ENCODE measurements at regions not wholly inside any gene's neighbourhood (a gene's known extent, or its start where the extent isn't known, plus 50 kb on each side); places are given as distances from the start of the nearest gene placed in this dataset.
"Not testable (repeated sequence)": the region's sequence is repeated elsewhere in the genome, so short reads cannot be mapped to it uniquely, and the experiment has no call there.

DNA sequence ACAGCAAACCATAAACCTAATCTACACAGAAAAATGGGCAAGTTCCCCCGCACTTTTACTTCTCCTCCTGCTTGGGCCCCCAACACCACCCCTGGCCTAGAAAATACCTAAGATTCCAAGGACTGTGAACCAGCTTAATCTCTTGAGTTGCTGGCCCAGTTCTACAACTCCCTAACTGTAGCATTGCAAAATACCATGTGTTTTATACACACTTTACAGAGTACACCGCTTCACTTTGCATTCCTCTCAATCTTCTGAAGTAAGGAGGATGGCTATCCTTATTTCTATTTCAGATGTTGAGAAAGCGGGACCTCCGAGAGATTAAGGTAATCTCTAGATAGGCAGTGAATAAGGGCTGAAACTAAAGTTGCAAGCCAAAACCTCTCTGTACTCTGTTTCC is 408.3 kb upstream of the NR5A2 start:
- no peak for TF ChIP-seq CTCF (IDR thresholded peaks at IDR 0.05; ENCODE audit: extremely low read depth, insufficient read depth, missing control alignments)
- no peak for DNase-seq (ENCODE audit: low spot score)
- in situ Hi-C loops (cut with MboI; ENCODE audit: low pct_unique_long_range_greater_than_20kb, low sequenced_read_pairs, unreplicated experiment) = no loop called here

DNA sequence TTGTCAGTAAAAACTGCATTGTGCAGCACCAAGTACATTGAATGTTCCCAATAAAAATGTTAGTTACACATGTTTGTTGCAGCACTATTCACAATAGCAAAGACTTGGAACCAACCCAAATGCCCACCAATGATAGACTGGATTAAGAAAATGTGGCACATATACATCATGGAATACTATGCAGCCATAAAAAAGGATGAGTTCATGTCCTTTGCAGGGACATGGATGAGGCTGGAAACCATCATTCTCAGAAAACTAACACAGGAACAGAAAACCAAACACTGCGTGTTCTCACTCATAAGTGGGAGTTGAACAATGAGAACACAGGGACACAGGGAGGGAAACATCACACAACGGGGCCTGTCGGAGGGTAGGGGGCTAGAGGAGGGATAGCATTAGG is 401.3 kb upstream of the NR5A2 start:
- in situ Hi-C loops (cut with MboI; ENCODE audit: low pct_unique_long_range_greater_than_20kb, low sequenced_read_pairs, unreplicated experiment); DNase-seq (ENCODE audit: low spot score): not testable (repeated sequence)

DNA sequence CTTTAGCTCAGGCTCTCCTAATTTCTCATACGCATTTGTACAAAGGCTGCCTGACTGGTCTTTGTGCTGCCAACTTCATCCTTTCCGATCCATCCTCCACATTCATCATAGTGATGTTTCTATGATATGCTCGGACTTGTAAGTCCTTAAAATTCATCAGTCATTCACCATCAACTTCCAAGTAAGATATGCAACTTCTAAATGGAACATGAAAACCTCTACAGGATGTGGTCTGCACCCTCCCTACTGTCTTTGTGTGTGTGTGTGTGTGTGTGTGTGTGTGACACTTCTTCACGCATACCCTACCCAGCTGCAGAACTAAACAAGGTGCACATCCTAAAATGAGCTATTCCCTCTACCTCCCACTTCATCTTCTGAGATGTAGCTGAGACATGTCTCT is 397.9 kb upstream of the NR5A2 start:
- in situ Hi-C loops (cut with MboI; ENCODE audit: low pct_unique_long_range_greater_than_20kb, low sequenced_read_pairs, unreplicated experiment) = no loop called here
- DNase-seq (ENCODE audit: low spot score) = no peak
- TF ChIP-seq CTCF (IDR thresholded peaks at IDR 0.05; ENCODE audit: extremely low read depth, insufficient read depth, missing control alignments) = no peak

DNA sequence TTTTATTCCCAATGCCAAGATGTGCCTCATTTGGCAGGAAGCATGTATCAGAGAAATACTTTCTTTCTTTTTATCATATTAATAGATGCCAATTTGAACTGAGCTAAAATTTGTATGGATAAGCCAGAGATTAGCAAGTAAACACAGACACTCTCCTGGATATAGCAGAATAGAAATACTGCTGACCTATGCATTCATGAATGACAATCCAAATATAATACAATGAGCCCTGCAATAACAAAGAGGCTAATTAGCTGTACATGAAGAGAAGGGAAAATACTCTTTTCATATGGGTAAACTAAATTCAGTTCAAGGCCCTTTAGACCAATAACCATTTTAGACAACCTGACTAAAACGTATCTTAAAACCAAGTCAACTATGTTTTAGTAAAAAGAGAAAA is 388.1 kb upstream of the NR5A2 start:
- in situ Hi-C loops (cut with MboI; ENCODE audit: low pct_unique_long_range_greater_than_20kb, low sequenced_read_pairs, unreplicated experiment) = no loop called here
- no peak for DNase-seq (ENCODE audit: low spot score)
- TF ChIP-seq CTCF (IDR thresholded peaks at IDR 0.05; ENCODE audit: extremely low read depth, insufficient read depth, missing control alignments) = no peak

DNA sequence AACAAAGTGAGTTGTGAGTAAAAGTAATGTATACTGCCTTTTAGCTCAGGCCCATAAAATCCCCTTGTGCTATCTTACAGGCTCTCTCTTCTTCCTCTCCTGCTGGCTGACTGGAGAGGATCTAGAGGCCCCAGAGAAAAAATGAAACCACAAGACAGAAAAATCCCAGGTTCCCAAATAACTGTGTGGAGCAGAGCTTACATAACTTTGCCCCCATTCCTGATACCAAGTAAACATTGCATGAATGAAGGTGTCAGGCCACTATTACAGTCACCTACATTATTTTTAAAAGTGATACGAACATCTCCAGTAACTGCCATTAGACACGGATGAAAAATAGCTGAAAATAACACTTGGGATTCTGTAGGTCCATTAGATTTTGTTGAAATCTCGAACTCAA is 386.0 kb upstream of the NR5A2 start:
- in situ Hi-C loops (cut with MboI; ENCODE audit: low pct_unique_long_range_greater_than_20kb, low sequenced_read_pairs, unreplicated experiment) = no loop called here
- DNase-seq (ENCODE audit: low spot score) = no peak
- no peak for TF ChIP-seq CTCF (IDR thresholded peaks at IDR 0.05; ENCODE audit: extremely low read depth, insufficient read depth, missing control alignments)

GRCh38 chr1:199644912-199645311 is 382.6 kb upstream of the NR5A2 start:
- in situ Hi-C loops (cut with MboI; ENCODE audit: low pct_unique_long_range_greater_than_20kb, low sequenced_read_pairs, unreplicated experiment) = no loop called here
- TF ChIP-seq CTCF (IDR thresholded peaks at IDR 0.05; ENCODE audit: extremely low read depth, insufficient read depth, missing control alignments) = no peak

GRCh38 chr1:199646761-199647160 is 380.7 kb upstream of the NR5A2 start:
- DNase-seq (ENCODE audit: low spot score) = no peak
- no peak for TF ChIP-seq CTCF (IDR thresholded peaks at IDR 0.05; ENCODE audit: extremely low read depth, insufficient read depth, missing control alignments)
- in situ Hi-C loops (cut with MboI; ENCODE audit: low pct_unique_long_range_greater_than_20kb, low sequenced_read_pairs, unreplicated experiment) = no loop called here

More at GRCh38 chr1:199644912-199645311, 382.6 kb upstream of the NR5A2 start:
- no peak for DNase-seq (ENCODE audit: low spot score)

Measured in GM13977 (cell line).